ENCODE measurements at regions not wholly inside any gene's neighbourhood (a gene's known extent, or its start where the extent isn't known, plus 50 kb on each side); places are given as distances from the start of the nearest gene placed in this dataset.
"Not testable (repeated sequence)": the region's sequence is repeated elsewhere in the genome, so short reads cannot be mapped to it uniquely, and the experiment has no call there.

DNA sequence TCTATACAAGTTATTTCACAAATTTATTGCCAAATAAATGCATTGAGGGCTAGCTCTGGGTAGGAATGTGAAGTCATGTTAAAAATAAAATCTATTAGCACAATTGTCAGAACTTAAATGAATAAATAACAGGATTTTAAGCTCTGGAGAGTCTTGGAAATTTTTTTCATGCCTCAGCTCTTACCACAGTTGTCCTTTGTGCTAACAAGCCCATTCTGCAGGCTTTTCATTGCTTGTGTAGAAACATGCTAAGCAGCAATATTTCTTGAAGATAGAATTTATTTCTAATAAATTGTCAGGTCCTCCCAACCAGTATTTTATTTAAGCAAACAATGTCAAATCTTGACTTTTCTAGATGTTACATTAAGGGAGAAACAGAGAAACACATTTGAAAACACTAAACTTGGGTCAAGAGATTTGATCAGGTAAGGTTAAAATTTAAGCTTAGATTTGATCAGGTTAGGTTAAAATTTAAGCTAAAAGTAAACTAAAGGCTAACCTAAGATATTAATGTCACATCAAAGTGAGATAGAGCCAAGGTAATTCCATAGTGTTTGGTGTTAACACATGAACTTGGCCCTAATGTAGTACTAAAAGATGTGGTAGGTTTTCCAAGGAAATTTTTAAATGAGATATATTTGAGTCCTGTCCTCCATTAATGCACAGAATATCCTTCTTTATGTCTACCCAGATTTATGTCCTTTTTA lies 179.1 kb upstream of the IL1RAPL1 start:
- DNase-seq (ENCODE audit: low read depth), result no peak

DNA sequence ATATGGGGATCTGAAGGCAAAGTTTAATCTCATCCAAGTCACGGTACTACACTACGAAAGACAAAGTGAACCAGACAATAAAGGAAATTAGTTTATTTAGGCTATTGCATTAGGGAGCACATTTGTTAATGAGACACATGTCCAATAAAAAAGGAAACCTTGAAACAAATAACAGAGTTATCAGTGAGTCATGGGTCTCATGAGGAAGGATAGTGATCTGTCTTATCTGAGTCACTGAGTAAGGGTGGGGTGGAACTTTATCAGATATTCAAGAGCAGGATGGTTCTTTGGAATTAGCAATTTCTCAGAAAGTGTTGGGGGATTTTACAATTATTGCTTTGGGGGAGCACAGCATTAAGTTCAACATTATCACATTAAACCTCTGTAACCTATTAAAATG lies 188.9 kb upstream of the IL1RAPL1 start:
- no peak for DNase-seq (ENCODE audit: low read depth)

DNA sequence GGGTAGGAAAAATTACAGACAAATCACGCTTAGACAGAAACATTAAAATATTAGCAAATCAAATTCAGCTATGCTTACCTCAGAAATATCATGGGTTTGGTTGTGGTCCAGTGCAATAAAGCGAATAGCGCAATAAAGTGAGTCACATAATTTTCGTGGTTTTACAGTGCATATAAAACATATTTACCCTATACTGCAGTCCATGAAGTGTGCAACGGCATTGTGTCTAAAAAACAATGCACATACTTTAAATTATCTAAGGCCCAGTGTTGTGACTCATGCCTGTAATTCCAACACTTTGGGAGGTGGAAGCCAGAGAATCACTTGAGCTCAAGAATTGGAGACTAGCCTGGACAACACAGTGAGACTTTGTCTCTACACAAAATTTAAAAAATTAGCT lies 195.7 kb upstream of the IL1RAPL1 start:
- DNase-seq (ENCODE audit: low read depth), result no peak

DNA sequence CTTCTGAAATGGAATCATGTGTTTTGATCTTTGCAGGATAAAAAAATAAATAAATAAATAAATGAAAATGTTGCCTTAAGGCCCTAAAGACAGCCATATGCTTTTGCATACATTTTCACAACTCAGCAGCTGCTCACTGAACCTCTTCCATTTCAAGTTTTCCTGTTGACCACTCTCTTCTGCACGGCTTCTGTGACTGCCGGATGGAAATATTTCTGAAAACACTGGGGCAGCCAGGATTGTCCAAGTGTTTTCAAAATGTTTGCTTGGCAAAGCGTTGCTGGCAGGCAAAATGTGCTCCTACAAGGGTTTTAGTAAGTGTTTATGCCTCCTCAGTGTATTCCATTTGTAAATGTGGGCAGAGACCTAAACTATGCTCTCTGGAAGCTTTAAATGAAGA lies 208.1 kb upstream of the IL1RAPL1 start:
- DNase-seq (ENCODE audit: low read depth), result no peak

DNA sequence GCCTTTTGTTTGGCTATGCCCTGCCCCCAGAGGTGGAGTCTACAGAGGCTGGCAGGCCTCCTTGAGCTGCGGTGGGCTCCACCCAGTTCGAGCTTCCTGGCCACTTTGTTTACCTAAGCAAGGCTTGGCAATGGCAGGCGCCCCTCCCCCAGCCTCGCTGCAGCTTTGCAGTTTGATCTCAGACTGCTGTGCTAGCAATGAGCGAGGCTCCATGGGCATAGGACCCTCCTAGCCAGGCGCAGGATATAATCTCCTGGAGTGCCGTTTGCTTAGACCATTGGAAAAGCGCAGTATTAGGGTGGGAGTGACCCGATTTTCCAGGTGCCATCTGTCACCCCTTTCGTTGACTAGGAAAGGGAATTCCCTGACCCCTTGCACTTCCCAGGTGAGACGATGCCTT lies 219.6 kb upstream of the IL1RAPL1 start:
- DNase-seq (ENCODE audit: low read depth), result not testable (repeated sequence)

DNA sequence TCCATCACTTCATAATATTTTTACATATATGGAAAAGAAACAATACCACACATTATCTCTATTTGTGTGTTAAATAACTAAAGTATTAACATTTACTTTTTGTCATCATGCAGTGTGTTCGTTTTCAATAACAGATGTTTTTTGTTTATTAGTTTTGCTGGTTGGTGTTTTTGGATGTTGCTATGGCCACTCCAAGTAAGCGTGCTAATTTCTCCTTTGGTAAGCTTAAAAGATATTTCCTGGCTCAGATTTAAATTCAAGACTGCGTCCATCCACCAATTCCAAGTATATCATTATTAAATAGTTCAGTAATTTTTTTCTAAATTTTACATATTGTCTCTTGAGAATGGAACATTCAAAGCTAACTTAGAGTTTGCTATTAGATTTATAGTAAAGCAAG lies 235.4 kb upstream of the IL1RAPL1 start:
- DNase-seq (ENCODE audit: low read depth), result no peak

DNA sequence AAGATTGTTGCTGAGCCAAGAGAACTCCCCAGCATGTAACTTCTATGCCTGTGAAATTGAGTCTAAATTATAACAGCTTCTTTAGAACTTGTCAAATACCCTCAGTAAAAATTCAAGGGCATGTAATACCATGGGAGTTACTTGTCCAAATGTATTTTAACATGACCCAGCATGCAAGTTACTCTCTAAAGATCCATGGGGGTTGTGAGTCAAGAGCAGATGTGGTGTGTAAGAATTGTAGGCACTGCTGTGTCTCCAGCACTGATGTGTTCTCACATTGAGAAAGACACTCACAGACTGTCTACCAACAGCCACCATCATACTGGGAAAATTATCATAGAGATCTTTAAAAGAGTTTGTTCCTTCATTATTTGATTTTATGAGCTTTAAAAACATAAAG lies 237.4 kb upstream of the IL1RAPL1 start:
- DNase-seq (ENCODE audit: low read depth), result no peak

DNA sequence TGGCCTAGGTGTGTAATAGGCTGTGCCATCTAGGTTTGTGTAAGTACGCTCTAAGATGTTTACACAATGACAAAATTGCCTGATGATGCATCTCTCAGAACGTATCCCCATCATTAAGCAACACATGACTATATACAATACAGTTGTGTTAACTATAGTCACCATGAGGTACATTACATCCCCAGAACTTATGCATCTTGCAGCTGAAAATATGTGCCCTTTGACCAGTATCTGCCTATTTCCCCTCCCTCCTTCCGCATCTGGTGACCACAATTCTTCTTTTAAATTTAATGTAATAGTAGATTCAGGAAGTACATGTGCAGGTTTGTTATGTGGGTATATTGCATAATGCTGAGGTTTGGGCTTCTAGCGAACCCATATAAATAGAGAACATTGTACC lies 239.8 kb upstream of the IL1RAPL1 start:
- DNase-seq (ENCODE audit: low read depth), result no peak

DNA sequence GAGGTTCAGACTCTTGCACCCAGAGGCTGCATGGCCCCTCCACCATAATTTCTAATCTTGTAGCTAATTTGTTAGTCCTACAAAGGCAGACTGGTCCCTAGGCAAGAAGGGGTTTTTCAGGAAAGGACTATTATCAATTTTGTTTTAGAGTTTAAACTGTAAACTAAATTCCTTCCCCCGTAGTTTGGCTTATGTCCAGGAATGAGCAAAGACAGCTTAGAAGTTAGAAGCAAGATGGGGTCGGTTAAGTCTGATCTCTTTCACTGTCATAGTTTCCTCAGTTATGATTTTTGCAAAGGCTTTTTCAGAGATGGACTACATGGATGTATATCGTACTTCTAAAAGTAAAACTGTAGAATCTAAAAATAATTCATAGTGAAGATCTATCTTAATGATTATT lies 258.1 kb upstream of the IL1RAPL1 start:
- no peak for DNase-seq (ENCODE audit: low read depth)

DNA sequence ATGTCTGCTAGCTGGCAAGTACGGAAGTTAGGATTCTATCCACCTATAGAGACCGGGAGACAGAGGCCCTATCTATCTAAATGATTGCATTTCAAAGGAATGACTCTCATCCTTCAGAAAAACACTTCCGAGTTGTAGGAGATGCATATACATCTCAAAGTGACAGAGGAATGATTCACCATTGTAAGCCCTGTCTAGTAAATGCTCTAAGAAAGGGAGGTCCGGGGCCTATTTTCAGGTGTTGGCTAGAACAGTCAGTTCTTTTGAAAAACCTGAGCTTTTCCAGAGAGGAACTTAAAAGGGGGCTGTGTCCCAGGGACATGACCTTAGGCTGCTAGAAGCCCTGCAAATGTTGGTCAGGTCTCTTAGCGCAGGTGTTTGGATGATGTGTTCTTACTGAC lies 262.9 kb upstream of the IL1RAPL1 start:
- DNase-seq (ENCODE audit: low read depth), result no peak

DNA sequence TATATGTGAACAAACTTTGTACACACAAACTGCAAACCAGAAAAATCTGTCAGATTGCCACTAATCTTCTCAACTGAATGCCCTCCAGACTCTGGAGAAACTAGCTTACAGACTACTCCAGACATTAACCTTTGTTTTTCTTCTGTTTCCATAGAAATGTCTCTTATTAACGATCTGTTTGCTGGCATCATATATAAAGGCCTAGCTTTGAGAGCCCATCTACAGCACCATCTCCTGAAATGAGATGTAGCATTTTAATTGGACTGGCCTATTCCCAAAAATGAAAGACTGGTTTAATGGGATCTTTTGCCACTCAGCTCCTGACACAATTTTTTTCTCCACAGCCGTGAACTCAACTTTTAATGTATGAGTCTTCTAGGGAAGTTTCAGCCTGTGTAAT lies 266.0 kb upstream of the IL1RAPL1 start:
- DNase-seq (ENCODE audit: low read depth), result no peak

DNA sequence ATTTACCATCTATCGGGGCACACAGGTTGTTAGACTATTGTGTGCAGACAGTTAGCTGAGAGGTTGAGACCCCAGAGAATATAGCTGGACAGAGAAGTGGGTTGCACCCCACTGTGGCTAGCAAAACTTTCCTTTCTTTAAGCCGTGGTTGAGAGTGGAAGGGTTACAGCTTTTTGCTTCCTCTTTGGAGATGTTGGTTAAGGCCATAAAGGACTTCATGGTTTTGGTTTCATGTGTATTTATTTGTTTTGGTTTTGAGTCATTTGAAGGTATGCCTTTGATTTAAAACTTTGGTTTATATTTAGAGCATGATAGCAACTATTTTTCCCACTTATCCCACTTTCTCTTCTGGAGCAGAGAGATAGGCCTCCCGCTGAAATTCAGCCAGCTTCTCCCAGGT lies 274.3 kb upstream of the IL1RAPL1 start:
- no peak for DNase-seq (ENCODE audit: low read depth)

DNA sequence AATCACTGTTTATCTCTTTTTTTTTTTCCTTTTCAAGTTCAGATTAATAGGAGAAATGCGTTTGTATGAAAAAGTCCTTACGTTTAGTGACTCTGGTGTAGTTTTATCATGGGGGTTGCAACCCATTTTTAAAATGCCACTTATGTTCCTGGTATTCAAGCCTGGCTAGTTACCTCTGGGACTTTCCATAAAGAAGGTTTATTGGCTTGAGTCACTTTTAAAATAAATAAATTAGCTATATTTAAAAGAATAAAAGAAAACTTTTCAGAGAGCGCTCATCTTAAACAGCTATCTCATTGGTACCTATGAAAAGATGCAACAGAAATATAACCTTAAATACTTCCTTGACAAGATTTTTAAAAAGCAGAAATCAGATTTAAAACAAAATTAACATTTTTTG lies 275.0 kb upstream of the IL1RAPL1 start:
- no peak for DNase-seq (ENCODE audit: low read depth)

DNA sequence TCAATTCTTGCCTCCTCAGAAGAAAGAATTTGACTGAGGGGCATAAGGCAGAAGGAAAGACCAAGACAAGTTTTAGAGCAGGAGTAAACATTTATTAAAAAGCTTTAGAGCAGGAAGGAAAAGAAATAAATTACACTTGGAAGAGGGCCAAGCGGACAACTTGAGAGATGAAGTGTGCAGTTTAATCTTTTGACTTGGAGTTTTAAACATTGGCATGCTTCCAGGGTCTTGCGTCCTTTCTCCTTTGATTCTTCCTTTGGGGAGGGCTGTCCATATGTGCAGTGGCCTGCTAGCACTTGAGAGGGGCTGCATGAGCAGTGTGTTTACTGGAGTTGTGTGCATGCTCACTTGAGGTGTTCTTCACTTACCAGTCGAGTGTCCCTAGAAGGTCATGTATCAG lies 275.8 kb upstream of the IL1RAPL1 start:
- no peak for DNase-seq (ENCODE audit: low read depth)

DNA sequence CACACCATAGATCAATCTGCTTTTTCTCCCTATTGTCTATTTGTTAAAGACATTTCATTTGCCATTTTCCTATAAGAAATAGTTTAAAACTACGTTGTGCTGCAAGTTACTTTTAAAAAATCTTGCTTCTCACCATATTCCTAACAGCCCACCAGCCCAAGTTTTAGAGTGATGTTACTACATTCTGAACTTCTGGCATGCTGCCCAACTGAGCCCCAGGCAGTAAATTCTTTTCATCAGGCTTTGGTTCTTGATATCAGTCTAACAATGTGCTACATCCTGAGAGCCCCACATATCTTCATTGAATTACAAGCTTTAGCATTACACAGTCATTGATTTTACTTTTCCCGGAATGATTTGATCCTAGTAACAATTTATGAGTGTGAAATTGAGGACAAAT lies 283.8 kb upstream of the IL1RAPL1 start:
- no peak for DNase-seq (ENCODE audit: low read depth)

DNA sequence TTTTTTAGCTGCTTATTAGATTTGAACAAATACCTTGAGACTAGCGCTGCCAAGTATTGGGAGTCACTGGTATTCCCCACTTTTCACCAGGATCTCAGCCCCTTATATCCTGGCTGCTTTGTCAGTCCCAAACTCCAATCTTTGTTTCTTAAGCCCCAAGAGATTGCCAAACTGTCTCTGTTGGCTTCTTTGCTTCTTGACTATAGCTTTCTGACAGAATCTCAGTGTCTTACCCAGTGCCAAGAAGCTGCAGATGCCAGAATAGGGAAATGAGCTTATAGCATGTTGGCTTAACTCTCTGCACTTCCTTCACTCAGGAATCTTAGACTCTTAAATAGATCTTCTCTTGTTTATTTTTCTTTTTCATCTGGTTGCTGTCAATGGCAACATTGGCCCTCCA lies 297.5 kb upstream of the DCAF8L1 start:
- no peak for DNase-seq (ENCODE audit: low read depth)

DNA sequence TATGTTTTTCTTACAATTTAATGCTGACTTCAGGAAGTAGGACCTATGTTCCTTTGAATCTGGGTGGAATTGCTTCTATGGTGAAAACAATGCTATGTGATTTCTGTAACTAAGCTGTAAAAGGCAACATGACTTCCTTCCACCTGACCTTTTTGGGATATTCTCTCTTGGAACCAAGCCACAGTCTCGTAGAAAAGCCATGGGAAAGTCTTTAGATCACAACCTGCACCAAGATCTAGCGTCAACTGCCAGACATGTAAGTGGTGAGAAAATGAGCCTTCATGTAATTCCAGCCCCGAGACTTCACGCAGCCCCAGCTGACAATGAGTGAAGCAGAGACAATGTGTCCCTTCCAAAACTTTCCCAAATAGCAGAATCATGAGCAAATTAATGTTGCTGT lies 297.0 kb upstream of the DCAF8L1 start:
- DNase-seq (ENCODE audit: low read depth), result no peak

DNA sequence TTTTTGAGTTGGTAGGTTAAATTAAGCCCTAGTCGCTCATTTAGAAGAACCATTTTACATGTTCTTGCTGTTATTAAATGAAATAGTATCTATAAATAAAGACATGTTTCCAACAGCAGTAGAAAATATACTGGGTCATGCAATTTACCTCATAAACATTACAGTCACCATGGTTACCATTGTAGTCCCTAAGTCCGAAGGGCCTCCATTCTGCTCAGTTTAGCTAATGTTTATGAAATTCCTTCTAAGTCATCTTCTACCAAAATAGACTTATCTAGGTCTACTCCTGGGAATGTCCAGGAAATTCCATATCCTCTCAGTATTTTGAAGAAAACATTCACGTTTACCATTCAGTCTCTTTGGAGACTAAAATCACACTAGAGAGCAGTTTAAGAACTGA lies 292.5 kb upstream of the DCAF8L1 start:
- no peak for DNase-seq (ENCODE audit: low read depth)

DNA sequence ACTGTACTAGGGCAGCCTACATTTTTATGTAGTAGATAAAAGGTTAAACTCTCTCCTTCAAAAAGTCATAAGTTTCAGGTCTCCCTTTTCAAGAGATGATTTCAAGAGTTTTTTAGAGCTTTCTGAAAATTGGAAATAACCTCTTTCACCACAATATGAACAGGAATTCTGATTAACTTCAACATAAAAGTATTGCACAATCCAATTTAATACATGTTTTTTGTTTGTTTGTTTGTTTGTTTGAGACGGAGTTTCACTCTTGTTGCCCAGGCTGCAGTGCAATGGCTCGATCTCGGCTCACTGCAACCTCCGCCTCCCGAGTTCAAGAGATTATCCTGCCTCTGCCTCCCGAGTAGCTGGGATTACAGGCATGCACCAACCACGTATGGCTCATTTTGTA lies 265.4 kb upstream of the DCAF8L1 start:
- DNase-seq (ENCODE audit: low read depth), result no peak

DNA sequence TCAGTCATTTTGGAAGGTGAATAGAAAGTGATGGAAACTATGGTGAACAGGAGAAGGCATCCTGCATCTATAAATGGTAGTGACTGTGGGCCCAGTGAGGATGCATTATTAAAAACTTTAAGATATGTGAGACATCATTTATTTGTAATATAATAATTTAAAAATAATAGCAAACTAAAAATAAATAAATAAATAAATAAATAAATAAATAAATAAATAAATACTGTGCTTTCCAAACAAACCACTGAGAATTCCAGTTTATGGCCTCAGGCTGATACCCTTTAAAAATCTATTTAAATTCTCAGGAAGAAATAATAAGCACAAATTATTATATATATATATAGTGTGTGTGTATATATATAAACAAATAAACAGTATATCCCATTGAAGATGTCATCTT lies 248.0 kb upstream of the DCAF8L1 start:
- no peak for DNase-seq (ENCODE audit: low read depth)

DNA sequence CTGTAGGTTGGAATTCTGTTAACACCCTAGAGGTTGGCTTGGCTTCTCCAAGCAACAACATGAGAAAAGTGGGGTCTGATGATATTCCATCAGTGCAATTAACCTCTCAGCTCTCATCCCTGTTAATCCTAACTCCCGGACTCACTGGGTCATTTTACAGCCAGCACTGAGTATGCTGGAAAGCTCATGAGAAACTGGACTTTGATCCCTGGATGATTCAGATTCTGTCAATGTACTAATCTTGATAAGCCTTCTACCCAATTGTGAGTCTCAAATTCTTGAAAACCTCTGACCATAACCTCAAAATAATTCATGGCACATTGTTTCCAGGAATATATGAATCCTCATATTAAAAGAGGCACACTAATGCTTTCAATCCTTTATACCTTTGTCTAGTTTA lies 244.3 kb upstream of the DCAF8L1 start:
- no peak for DNase-seq (ENCODE audit: low read depth)

DNA sequence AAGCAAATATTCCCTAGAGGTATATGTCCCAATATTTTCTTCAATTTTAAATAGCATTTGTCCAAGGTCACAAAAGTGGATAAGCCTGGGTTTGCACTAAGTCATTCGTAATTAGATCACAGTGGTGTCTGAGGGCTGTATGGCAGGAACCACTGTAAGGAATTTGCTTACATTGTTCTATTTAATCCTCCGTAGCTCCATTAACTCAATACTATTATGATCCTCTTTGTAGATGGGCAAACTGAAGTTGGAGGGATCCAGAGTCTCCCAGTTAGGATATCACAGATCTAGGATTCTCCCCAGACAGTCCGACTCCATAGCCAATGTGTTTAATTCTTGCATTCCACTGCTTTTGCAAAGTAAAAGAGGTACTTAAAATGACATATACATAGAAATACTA lies 242.7 kb upstream of the DCAF8L1 start:
- DNase-seq (ENCODE audit: low read depth), result no peak

DNA sequence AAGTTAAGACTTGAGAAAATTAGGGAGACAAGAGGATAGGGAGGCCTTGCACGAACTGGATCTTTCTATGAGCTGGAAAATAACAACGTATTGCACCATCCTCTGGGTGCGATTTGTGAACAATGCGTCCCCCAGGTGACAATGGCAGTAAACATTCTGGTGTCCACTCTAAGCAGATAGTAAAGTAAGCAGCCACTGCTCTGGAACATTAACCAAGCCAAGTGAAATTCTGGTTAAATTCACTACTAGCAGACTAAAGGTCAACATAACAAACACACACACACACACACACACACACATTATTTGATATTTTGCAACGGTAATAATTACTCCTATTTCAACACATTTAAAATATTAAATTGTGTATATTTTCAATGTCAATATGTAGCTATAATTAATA lies 242.2 kb upstream of the DCAF8L1 start:
- DNase-seq (ENCODE audit: low read depth), result no peak

DNA sequence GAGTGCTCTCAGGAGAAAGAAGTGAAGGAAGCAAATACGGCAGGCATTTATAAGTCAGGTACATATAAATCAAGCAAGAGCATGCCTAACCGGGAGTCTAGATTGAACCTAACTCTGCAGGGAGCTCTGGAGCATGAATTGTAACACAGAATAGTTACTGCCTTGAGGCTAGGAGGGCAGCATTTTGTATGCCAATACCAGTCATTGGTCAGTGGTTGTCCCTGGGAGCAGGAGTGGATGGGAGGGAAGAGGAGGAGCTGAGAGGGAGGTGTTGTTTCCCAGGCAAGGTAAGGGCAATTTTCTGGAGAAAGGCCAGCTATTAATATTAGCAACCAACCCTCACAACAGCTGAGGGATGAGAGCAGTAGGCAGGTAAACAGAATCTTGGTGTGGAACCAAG lies 224.7 kb upstream of the DCAF8L1 start:
- no peak for DNase-seq (ENCODE audit: low read depth)

DNA sequence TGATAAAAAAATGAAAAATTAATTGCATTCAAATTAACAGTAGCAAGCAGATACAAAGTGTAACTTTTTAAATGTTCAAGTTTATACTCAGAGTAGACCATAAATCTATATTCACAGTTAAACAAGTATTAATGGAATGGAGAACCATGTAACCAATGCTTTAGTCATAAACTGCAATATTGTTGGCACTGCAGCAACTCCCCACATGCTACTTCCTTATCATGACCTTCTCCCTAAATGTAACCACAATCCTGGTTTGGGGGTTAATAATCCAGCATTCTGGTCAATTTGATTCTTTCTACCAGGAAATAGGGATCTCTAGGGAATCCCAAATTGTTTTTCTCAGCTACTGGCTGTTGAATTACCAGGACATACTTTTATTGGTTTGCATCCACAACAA lies 223.9 kb upstream of the DCAF8L1 start:
- DNase-seq (ENCODE audit: low read depth), result no peak
